HCT116 (cell line): ENCODE measurements at regions not wholly inside any gene's neighbourhood (a gene's known extent, or its start where the extent isn't known, plus 50 kb on each side); places are given as distances from the start of the nearest gene placed in this dataset.

Experiments used
- CEBPB ChIP-seq: IDR thresholded peaks from 2 replicates; pipeline ENCODE4 v1.6.1; 2012; ENCODE audit warnings: low read depth
- EZH2phosphoT487 ChIP-seq: fragments of 200-600 bp; IDR thresholded peaks from 2 replicates; pipeline ENCODE4 v1.6.1; 2018; ENCODE audit warnings: antibody characterized with exemption, borderline replicate concordance
- POLR2A ChIP-seq: IDR thresholded peaks from 2 replicates; pipeline ENCODE4 v1.7.0; 2011; ENCODE audit warnings: borderline replicate concordance; ENCODE audit not compliant: insufficient read depth, insufficient read length; ENCODE audit errors: extremely low read depth
- POLR2AphosphoS5 ChIP-seq: IDR thresholded peaks from 2 replicates; pipeline ENCODE4 v1.6.1; 2011; ENCODE audit warnings: mild to moderate bottlenecking, low read depth, low read length, moderate library complexity
- RAD21 ChIP-seq: IDR thresholded peaks from 2 replicates; pipeline ENCODE4 v1.6.1; 2012; ENCODE audit warnings: low read depth, mild to moderate bottlenecking
- SRF ChIP-seq: IDR thresholded peaks from 2 replicates; pipeline ENCODE4 v1.6.1; 2012; ENCODE audit warnings: low read depth
- TCF7L2 ChIP-seq: IDR thresholded peaks from 2 replicates; pipeline ENCODE4 v1.7.0; 2011; ENCODE audit warnings: borderline replicate concordance, inconsistent platforms; ENCODE audit not compliant: insufficient read depth, insufficient read length; ENCODE audit errors: extremely low read depth
- TF ChIP-seq, protein P1 (sequence below), 3 experiments: fragments of 200-600 bp in 1 of 3; sonication (generic) in 1 of 3; IDR thresholded peaks in 2 of 3; conservative IDR thresholded peaks in 1 of 3; 2 replicates each; pipeline ENCODE4 v1.5.1; 2012 to 2017; ENCODE audit warnings: low read depth in 2 of 3, low read length in 2 of 3, antibody characterized with exemption in 1 of 3, borderline replicate concordance in 1 of 3, control low read depth in 1 of 3, mild to moderate bottlenecking in 1 of 3, mixed read lengths in 1 of 3, mixed run types in 1 of 3, moderate library complexity in 1 of 3; ENCODE audit not compliant: insufficient read depth in 1 of 3
- TF ChIP-seq, protein P2 (sequence below): IDR thresholded peaks from 2 replicates; pipeline ENCODE4 v1.6.1; 2012; ENCODE audit warnings: low read depth
- TF ChIP-seq, protein P3 (sequence below): IDR thresholded peaks from 2 replicates; pipeline ENCODE4 v1.6.1; 2011; ENCODE audit warnings: mild to moderate bottlenecking, low read length, moderate library complexity; ENCODE audit not compliant: insufficient replicate concordance; ENCODE audit errors: extremely low read depth
- TF ChIP-seq, protein P4 (sequence below): IDR thresholded peaks from 2 replicates; pipeline ENCODE4 v1.6.1; 2012

DNA sequence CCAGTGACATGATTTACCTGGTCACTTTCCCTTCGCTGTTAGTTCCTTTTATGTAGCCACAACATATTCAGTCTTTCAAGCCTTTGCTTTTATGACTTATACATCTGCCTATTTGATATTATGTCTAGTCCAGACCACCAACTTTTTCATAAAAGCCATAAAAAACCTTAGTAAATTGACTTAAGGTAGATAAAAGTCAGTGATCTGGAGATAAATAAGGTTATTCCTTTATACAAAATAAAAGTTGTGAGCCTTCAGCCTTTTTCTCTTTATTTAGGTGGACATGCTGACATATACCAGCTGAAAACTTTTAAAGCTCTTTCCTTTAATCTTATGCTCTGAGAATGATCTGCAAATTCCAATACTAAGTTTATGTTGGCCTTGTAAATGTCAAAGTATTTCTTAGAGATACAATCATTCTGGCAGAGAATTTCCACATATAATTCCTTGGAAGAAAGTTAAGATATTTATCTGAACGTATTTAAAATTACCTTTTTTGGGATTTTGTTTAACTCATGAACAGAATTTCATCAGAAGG is 690.4 kb upstream of the CHORDC1 start:
- TF ChIP-seq POLR2A: no peak
- TF ChIP-seq, protein P1, sequence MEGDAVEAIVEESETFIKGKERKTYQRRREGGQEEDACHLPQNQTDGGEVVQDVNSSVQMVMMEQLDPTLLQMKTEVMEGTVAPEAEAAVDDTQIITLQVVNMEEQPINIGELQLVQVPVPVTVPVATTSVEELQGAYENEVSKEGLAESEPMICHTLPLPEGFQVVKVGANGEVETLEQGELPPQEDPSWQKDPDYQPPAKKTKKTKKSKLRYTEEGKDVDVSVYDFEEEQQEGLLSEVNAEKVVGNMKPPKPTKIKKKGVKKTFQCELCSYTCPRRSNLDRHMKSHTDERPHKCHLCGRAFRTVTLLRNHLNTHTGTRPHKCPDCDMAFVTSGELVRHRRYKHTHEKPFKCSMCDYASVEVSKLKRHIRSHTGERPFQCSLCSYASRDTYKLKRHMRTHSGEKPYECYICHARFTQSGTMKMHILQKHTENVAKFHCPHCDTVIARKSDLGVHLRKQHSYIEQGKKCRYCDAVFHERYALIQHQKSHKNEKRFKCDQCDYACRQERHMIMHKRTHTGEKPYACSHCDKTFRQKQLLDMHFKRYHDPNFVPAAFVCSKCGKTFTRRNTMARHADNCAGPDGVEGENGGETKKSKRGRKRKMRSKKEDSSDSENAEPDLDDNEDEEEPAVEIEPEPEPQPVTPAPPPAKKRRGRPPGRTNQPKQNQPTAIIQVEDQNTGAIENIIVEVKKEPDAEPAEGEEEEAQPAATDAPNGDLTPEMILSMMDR (IDR thresholded peaks at IDR 0.05 in 2 of 3, conservative IDR thresholded peaks at IDR 0.05 in 1 of 3; ENCODE audit: borderline replicate concordance in 1 of 3, insufficient read depth in 1 of 3, low read depth in 2 of 3, low read length in 2 of 3): no peak
- TF ChIP-seq, protein P2, sequence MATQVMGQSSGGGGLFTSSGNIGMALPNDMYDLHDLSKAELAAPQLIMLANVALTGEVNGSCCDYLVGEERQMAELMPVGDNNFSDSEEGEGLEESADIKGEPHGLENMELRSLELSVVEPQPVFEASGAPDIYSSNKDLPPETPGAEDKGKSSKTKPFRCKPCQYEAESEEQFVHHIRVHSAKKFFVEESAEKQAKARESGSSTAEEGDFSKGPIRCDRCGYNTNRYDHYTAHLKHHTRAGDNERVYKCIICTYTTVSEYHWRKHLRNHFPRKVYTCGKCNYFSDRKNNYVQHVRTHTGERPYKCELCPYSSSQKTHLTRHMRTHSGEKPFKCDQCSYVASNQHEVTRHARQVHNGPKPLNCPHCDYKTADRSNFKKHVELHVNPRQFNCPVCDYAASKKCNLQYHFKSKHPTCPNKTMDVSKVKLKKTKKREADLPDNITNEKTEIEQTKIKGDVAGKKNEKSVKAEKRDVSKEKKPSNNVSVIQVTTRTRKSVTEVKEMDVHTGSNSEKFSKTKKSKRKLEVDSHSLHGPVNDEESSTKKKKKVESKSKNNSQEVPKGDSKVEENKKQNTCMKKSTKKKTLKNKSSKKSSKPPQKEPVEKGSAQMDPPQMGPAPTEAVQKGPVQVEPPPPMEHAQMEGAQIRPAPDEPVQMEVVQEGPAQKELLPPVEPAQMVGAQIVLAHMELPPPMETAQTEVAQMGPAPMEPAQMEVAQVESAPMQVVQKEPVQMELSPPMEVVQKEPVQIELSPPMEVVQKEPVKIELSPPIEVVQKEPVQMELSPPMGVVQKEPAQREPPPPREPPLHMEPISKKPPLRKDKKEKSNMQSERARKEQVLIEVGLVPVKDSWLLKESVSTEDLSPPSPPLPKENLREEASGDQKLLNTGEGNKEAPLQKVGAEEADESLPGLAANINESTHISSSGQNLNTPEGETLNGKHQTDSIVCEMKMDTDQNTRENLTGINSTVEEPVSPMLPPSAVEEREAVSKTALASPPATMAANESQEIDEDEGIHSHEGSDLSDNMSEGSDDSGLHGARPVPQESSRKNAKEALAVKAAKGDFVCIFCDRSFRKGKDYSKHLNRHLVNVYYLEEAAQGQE: no peak
- TF ChIP-seq, protein P3, sequence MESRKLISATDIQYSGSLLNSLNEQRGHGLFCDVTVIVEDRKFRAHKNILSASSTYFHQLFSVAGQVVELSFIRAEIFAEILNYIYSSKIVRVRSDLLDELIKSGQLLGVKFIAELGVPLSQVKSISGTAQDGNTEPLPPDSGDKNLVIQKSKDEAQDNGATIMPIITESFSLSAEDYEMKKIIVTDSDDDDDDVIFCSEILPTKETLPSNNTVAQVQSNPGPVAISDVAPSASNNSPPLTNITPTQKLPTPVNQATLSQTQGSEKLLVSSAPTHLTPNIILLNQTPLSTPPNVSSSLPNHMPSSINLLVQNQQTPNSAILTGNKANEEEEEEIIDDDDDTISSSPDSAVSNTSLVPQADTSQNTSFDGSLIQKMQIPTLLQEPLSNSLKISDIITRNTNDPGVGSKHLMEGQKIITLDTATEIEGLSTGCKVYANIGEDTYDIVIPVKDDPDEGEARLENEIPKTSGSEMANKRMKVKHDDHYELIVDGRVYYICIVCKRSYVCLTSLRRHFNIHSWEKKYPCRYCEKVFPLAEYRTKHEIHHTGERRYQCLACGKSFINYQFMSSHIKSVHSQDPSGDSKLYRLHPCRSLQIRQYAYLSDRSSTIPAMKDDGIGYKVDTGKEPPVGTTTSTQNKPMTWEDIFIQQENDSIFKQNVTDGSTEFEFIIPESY: no peak
- no peak for TF ChIP-seq POLR2AphosphoS5
- TF ChIP-seq, protein P4, sequence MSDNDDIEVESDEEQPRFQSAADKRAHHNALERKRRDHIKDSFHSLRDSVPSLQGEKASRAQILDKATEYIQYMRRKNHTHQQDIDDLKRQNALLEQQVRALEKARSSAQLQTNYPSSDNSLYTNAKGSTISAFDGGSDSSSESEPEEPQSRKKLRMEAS: no peak
- no peak for TF ChIP-seq CEBPB
- TF ChIP-seq RAD21: no peak
- TF ChIP-seq TCF7L2: no peak
- no peak for TF ChIP-seq SRF
- TF ChIP-seq EZH2phosphoT487: no peak
